GM19395 (cell line): ENCODE measurements at regions not wholly inside any gene's neighbourhood (a gene's known extent, or its start where the extent isn't known, plus 50 kb on each side); places are given as distances from the start of the nearest gene placed in this dataset.
A peak's percentile ranks its signal among the peaks of the same experiment; 100 is the strongest.
"Not testable (repeated sequence)": the region's sequence is repeated elsewhere in the genome, so short reads cannot be mapped to it uniquely, and the experiment has no call there.

ENCODE experiments used
- ATAC-seq: cut with Tn5 transposase; IDR thresholded peaks from one replicate; pipeline ENCODE4 v1.9.1; 2021; ENCODE audit warnings: mild to moderate bottlenecking, moderate library complexity; ENCODE audit not compliant: unreplicated experiment

- no peak for ATAC-seq
These were observed 200.1 kb downstream of the KCNJ2 start for GRCh38 chr17:70369391-70369790.

- ATAC-seq, result no peak
These were observed 201.5 kb downstream of the KCNJ2 start for GRCh38 chr17:70370816-70371215.

GRCh38 chr17:70373369-70373768 lies 204.0 kb downstream of the KCNJ2 start:
- no peak for ATAC-seq

GRCh38 chr17:70374496-70374895 lies 205.2 kb downstream of the KCNJ2 start:
- no peak for ATAC-seq

- ATAC-seq, result no peak
These were observed 206.1 kb downstream of the KCNJ2 start for GRCh38 chr17:70375406-70375805.

- no peak for ATAC-seq
These were observed 206.8 kb downstream of the KCNJ2 start for GRCh38 chr17:70375813-70376770.

GRCh38 chr17:70377654-70378053 lies 208.3 kb downstream of the KCNJ2 start:
- ATAC-seq, result no peak

GRCh38 chr17:70378076-70378475 lies 208.7 kb downstream of the KCNJ2 start:
- no peak for ATAC-seq

GRCh38 chr17:70379945-70380344 lies 210.6 kb downstream of the KCNJ2 start:
- no peak for ATAC-seq

GRCh38 chr17:70381916-70382315 lies 212.6 kb downstream of the KCNJ2 start:
- not testable (repeated sequence) for ATAC-seq

GRCh38 chr17:70388326-70388725 lies 219.0 kb downstream of the KCNJ2 start:
- no peak for ATAC-seq

GRCh38 chr17:70389232-70389757 lies 220.0 kb downstream of the KCNJ2 start:
- ATAC-seq, result not testable (repeated sequence)

- ATAC-seq, result no peak
These were observed 220.7 kb downstream of the KCNJ2 start for GRCh38 chr17:70390049-70390448.

- ATAC-seq, result no peak
These were observed 225.3 kb downstream of the KCNJ2 start for GRCh38 chr17:70394473-70395232.

GRCh38 chr17:70405492-70406220 lies 236.3 kb downstream of the KCNJ2 start:
- ATAC-seq, result peak; percentile 71

- ATAC-seq, result no peak
These were observed 238.2 kb downstream of the KCNJ2 start for GRCh38 chr17:70407506-70407905.

- no peak for ATAC-seq
These were observed 239.4 kb downstream of the KCNJ2 start for GRCh38 chr17:70408768-70409167.

GRCh38 chr17:70414300-70414699 lies 245.0 kb downstream of the KCNJ2 start:
- no peak for ATAC-seq

- no peak for ATAC-seq
These were observed 251.6 kb downstream of the KCNJ2 start for GRCh38 chr17:70420861-70421445.

GRCh38 chr17:70422862-70423261 lies 253.5 kb downstream of the KCNJ2 start:
- no peak for ATAC-seq

GRCh38 chr17:70423562-70423961 lies 254.2 kb downstream of the KCNJ2 start:
- ATAC-seq, result no peak
